ENCODE measurements at regions not wholly inside any gene's neighbourhood (a gene's known extent, or its start where the extent isn't known, plus 50 kb on each side); places are given as distances from the start of the nearest gene placed in this dataset.

DNA sequence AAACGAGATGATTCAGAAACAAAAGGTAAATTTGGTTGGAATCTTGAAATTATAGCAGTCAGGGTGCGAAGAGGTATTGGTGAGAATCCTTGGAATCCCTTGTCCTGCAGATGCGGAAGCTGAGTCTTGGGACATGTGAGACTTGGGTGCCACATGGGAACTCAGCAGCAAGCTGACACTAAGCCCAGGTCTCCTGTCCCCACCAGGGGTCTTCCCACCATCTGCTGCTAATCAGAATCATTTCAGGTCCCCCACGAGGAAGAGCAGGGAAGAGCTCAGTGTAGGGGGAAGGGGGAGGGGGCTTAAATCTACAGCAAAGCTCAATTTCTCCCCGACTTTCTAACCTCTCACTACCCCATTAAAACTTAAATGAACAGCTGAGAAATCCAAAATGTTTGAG lies 126.1 kb upstream of the BMPER start:
- peaks cover 6% of the 10 kb centered on the region for H3K4me1 Mint-ChIP-seq
- DNase-seq (no peak), ATAC-seq (ENCODE audit: low read depth) (no peak)
- ChIA-PET POLR2A (no interaction called here), CTCF (no interaction called here)
- Histone ChIP-seq H3K36me3 (replicated peaks in 1 of 2; ENCODE audit: control extremely low read depth in 1 of 2, control insufficient read depth in 1 of 2, extremely low read depth in 1 of 2, insufficient read depth in 2 of 2, low read length in 1 of 2) (no peaks in the 10 kb centered on the region), H3K27me3 (replicated peaks in 1 of 4; ENCODE audit: control extremely low read depth in 1 of 4, control insufficient read depth in 3 of 4, insufficient read depth in 4 of 4, low read length in 3 of 4) (no peaks in the 10 kb centered on the region), H3K79me2 (ENCODE audit: control insufficient read depth, insufficient read depth, low read length) (no peaks in the 10 kb centered on the region), H2AFZ (ENCODE audit: insufficient read depth, low read depth, low read length, poor library complexity, severe bottlenecking) (no peak overlapping the region), H3K27ac (ENCODE audit: low read length in 2 of 2) (no peak overlapping the region), H4K20me1 (ENCODE audit: control insufficient read depth, insufficient read depth, low read length, poor library complexity, severe bottlenecking) (no peaks in the 10 kb centered on the region), H3K9ac (ENCODE audit: low read length) (no peak overlapping the region), H3K4me3 (ENCODE audit: control extremely low read depth in 1 of 5, extremely low read depth in 1 of 5, insufficient read depth in 1 of 5, low read depth in 2 of 5, low read length in 4 of 5) (no peak overlapping the region), H3K9me3 (ENCODE audit: control extremely low read depth in 1 of 3, control insufficient read depth in 2 of 3, insufficient read depth in 1 of 3, low read length in 2 of 3) (peaks cover 0 to 9% (median 0%) of the 10 kb centered on the region in 3 donors), H3K4me2 (replicated peaks; ENCODE audit: low read depth, low read length, poor library complexity, severe bottlenecking) (no peak overlapping the region), H3K4me1 (ENCODE audit: control insufficient read depth in 2 of 2, insufficient read depth in 2 of 2, low read length in 2 of 2) (no peaks in the 10 kb centered on the region)
- no peaks in the 10 kb centered on the region for H3K9me3 Mint-ChIP-seq (ENCODE audit: insufficient read depth)
- TF ChIP-seq EZH2 (IDR thresholded peaks at IDR 0.05; ENCODE audit: borderline replicate concordance, insufficient read depth, low read depth, low read length, poor library complexity, severe bottlenecking) = no peak
- TF ChIP-seq, protein P1, sequence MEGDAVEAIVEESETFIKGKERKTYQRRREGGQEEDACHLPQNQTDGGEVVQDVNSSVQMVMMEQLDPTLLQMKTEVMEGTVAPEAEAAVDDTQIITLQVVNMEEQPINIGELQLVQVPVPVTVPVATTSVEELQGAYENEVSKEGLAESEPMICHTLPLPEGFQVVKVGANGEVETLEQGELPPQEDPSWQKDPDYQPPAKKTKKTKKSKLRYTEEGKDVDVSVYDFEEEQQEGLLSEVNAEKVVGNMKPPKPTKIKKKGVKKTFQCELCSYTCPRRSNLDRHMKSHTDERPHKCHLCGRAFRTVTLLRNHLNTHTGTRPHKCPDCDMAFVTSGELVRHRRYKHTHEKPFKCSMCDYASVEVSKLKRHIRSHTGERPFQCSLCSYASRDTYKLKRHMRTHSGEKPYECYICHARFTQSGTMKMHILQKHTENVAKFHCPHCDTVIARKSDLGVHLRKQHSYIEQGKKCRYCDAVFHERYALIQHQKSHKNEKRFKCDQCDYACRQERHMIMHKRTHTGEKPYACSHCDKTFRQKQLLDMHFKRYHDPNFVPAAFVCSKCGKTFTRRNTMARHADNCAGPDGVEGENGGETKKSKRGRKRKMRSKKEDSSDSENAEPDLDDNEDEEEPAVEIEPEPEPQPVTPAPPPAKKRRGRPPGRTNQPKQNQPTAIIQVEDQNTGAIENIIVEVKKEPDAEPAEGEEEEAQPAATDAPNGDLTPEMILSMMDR (IDR thresholded peaks at IDR 0.05) = no peak
- no peak overlapping the region for H3K4me3 Mint-ChIP-seq
- no peak overlapping the region for H3K27ac Mint-ChIP-seq
- intact Hi-C loops (cut with micrococcal nuclease) = no loop called here
- WGBS (ENCODE audit: insufficient coverage) = 100% methylated on average over 1 of the region's 5 CpGs
- peaks cover 5% of the 10 kb centered on the region for H3K27me3 Mint-ChIP-seq

DNA sequence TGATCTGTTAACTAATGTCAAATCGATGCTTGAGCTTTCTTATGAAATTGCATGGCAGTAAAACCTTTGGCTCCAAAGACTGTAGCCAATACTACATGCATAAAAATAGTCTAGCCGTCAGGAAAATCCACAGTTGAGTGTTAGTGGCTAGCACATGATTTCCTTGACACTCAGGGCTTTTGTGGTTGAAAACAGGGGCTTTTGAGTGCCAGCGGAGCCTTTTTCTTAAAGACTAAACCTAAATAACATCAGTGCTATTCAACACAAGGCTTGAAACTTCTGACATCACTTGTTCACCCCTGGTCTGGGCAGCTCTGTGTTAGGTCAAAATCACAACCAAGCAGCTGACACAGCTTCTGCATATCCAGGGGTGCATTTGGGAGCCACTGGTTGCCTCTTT lies 124.2 kb upstream of the BMPER start:
- H3K4me3 ChIP-seq (ENCODE audit: control extremely low read depth in 1 of 5, extremely low read depth in 1 of 5, insufficient read depth in 1 of 5, low read depth in 2 of 5, low read length in 4 of 5) = no peak overlapping the region
- no peak overlapping the region for H3K4me3 Mint-ChIP-seq
- intact Hi-C loops (cut with micrococcal nuclease) = no loop called here
- WGBS (ENCODE audit: insufficient coverage) = no CpG with 5 or more reads among the region's 3 CpGs
- H3K4me2 ChIP-seq (replicated peaks; ENCODE audit: low read depth, low read length, poor library complexity, severe bottlenecking) = no peak overlapping the region
- H3K9me3 Mint-ChIP-seq (ENCODE audit: insufficient read depth) = no peaks in the 10 kb centered on the region
- no peak overlapping the region for H3K27ac Mint-ChIP-seq
- no peaks in the 10 kb centered on the region for H3K36me3 ChIP-seq (replicated peaks in 1 of 2; ENCODE audit: control extremely low read depth in 1 of 2, control insufficient read depth in 1 of 2, extremely low read depth in 1 of 2, insufficient read depth in 2 of 2, low read length in 1 of 2)
- no peaks in the 10 kb centered on the region for H3K4me1 Mint-ChIP-seq
- no peaks in the 10 kb centered on the region for H3K79me2 ChIP-seq (ENCODE audit: control insufficient read depth, insufficient read depth, low read length)
- peaks cover 10% of the 10 kb centered on the region for H3K27me3 Mint-ChIP-seq
- DNase-seq (no peak), ATAC-seq (ENCODE audit: low read depth) (no peak)
- ChIA-PET CTCF (interaction anchor here (1.4 kb wide), 1 partner anchor 23 kb away, joined by 4 read pairs; no protein-coding TSS in a partner anchor), POLR2A (no interaction called here)
- no peak for TF ChIP-seq EZH2 (IDR thresholded peaks at IDR 0.05; ENCODE audit: borderline replicate concordance, insufficient read depth, low read depth, low read length, poor library complexity, severe bottlenecking)
- TF ChIP-seq, protein P1 (IDR thresholded peaks at IDR 0.05) = no peak
- no peak overlapping the region for H2AFZ ChIP-seq (ENCODE audit: insufficient read depth, low read depth, low read length, poor library complexity, severe bottlenecking)
- H3K9me3 ChIP-seq (ENCODE audit: control extremely low read depth in 1 of 3, control insufficient read depth in 2 of 3, insufficient read depth in 1 of 3, low read length in 2 of 3) = peaks cover 0 to 9% (median 0%) of the 10 kb centered on the region in 3 donors
- H3K4me1 ChIP-seq (ENCODE audit: control insufficient read depth in 2 of 2, insufficient read depth in 2 of 2, low read length in 2 of 2) = no peaks in the 10 kb centered on the region
- H3K27me3 ChIP-seq (replicated peaks in 1 of 4; ENCODE audit: control extremely low read depth in 1 of 4, control insufficient read depth in 3 of 4, insufficient read depth in 4 of 4, low read length in 3 of 4) = no peaks in the 10 kb centered on the region
- H3K9ac ChIP-seq (ENCODE audit: low read length) = no peak overlapping the region
- H3K27ac ChIP-seq (ENCODE audit: low read length in 2 of 2) = no peak overlapping the region
- no peaks in the 10 kb centered on the region for H4K20me1 ChIP-seq (ENCODE audit: control insufficient read depth, insufficient read depth, low read length, poor library complexity, severe bottlenecking)
